HepG2 (cell line): ENCODE measurements at regions not wholly inside any gene's neighbourhood (a gene's known extent, or its start where the extent isn't known, plus 50 kb on each side); places are given as distances from the start of the nearest gene placed in this dataset.

Experiments used
- ATAC-seq: fragments of 200-7000 bp; cut with Tn5 transposase; 3 replicates; pipeline ENCODE4 v1.9.1; 2020; ENCODE audit warnings: mild to moderate bottlenecking, moderate library complexity
- BruUV-seq: library from RNA; stranded (reverse); fragments of 400-500 nt; replicated peaks from 2 replicates; lab custom pipeline; 2021; lab: Mats Ljungman, UMichigan
- CTCF ChIA-PET: fragments of 300-600 bp; formaldehyde crosslinking; extraction: SDS; loops from one replicate; lab custom pipeline; 2021; ENCODE audit warnings: low total read pairs, inconsistent platforms, low intra/inter-chr PET ratio; lab: Yijun Ruan, JAX
- POLR2A ChIA-PET: fragments of 350-600 bp; sonication (Branson Sonifier 250); formaldehyde crosslinking; loops from one replicate; lab custom pipeline; 2020; ENCODE audit warnings: antibody characterized with exemption, inconsistent platforms; lab: Yijun Ruan, JAX
- DNase-seq: peaks from one replicate; pipeline ENCODE4 v3.0.0-alpha.2; 2015; ENCODE audit warnings: low spot score
- FAIRE-seq: peaks from 3 replicates; lab custom pipeline; 2011; peaks lifted over from hg19 to GRCh38; lab: Jason Lieb, UNC
- H2AFZ ChIP-seq: one replicate; pipeline ENCODE4 v1.6.1; 2011; ENCODE audit warnings: low read length, inconsistent platforms
- H3K27ac ChIP-seq: fragments of 300-600 bp; 3 replicates; pipeline ENCODE4 v1.8.0; 2011; ENCODE audit warnings: mixed run types, mild to moderate bottlenecking, mixed read lengths, low read length, inconsistent platforms; ENCODE audit not compliant: insufficient read depth; ENCODE audit errors: extremely low read length
- H3K27me3 ChIP-seq, 2 experiments: fragments of 200-600 bp in 1 of 2; 2 replicates in 1 of 2; 3 replicates in 1 of 2; pipeline versions ENCODE4 v1.6.0 to v1.8.0; 2011; ENCODE audit warnings: low read length in 2 of 2, mild to moderate bottlenecking in 2 of 2, moderate library complexity in 2 of 2, inconsistent platforms in 1 of 2; ENCODE audit not compliant: insufficient read depth in 2 of 2, control insufficient read depth in 1 of 2
- H3K36me3 ChIP-seq, 2 experiments: fragments of 200-600 bp in 1 of 2; replicated peaks in 1 of 2; 2 replicates in 1 of 2; 3 replicates in 1 of 2; pipeline versions ENCODE4 v1.5.1 to v1.8.0; 2011; ENCODE audit warnings: low read length in 2 of 2, inconsistent platforms in 1 of 2; ENCODE audit not compliant: insufficient read depth in 2 of 2, control insufficient read depth in 1 of 2
- H3K4me1 ChIP-seq: 2 replicates; pipeline ENCODE4 v1.5.1; 2012; ENCODE audit warnings: low read length, inconsistent platforms; ENCODE audit not compliant: insufficient read depth
- H3K4me2 ChIP-seq: 2 replicates; pipeline ENCODE4 v1.6.0; 2011; ENCODE audit warnings: low read depth, low read length, inconsistent platforms
- H3K4me3 ChIP-seq, 3 experiments: fragments of 200-600 bp in 1 of 3; sonication (generic), shearing (Covaris generic) in 1 of 3; replicated peaks in 1 of 3; 2 replicates each; pipeline ENCODE4 v1.5.1; 2011 to 2016; ENCODE audit warnings: low read length in 3 of 3, inconsistent platforms in 2 of 3, low read depth in 2 of 3, mild to moderate bottlenecking in 2 of 3, control low read depth in 1 of 3, mixed read lengths in 1 of 3; ENCODE audit not compliant: insufficient read depth in 1 of 3
- H3K79me2 ChIP-seq: one replicate; pipeline ENCODE4 v1.6.1; 2011; ENCODE audit warnings: low read length, inconsistent platforms; ENCODE audit not compliant: insufficient read depth
- H3K9ac ChIP-seq: 2 replicates; pipeline ENCODE4 v1.6.0; 2011; ENCODE audit warnings: mild to moderate bottlenecking, low read depth, low read length, inconsistent platforms; ENCODE audit not compliant: insufficient read depth
- H3K9me3 ChIP-seq: 2 replicates; pipeline ENCODE4 v1.5.1; 2012; ENCODE audit warnings: mild to moderate bottlenecking, low read length
- H4K20me1 ChIP-seq: 2 replicates; pipeline ENCODE4 v1.6.0; 2011; ENCODE audit warnings: inconsistent platforms, mild to moderate bottlenecking, low read length, moderate library complexity; ENCODE audit not compliant: insufficient read depth
- CEBPB ChIP-seq: IDR thresholded peaks from 2 replicates; pipeline ENCODE4 v1.6.1; 2011; ENCODE audit warnings: low read depth, low read length, improper control_type of control experiment, borderline replicate concordance
- CTCF ChIP-seq: sonication (generic); formaldehyde crosslinking; IDR thresholded peaks from 2 replicates; pipeline ENCODE4 v1.5.0; 2020; ENCODE audit warnings: mild to moderate bottlenecking, missing genetic modification reagents, moderate library complexity
- MNT ChIP-seq: fragments of 450-650 bp; IDR thresholded peaks from 2 replicates; pipeline ENCODE4 v1.6.1; 2016
- SMC3 ChIP-seq: IDR thresholded peaks from 2 replicates; pipeline ENCODE4 v1.6.1; 2011; ENCODE audit warnings: low read length, improper control_type of control experiment
- STAG1 ChIP-seq: sonication (generic); formaldehyde crosslinking; IDR thresholded peaks from 2 replicates; pipeline ENCODE4 v1.4.0; 2020; ENCODE audit warnings: missing genetic modification reagents
- ZNF382 ChIP-seq: sonication (generic); formaldehyde crosslinking; IDR thresholded peaks from 2 replicates; pipeline ENCODE4 v1.5.0; 2020; ENCODE audit warnings: missing genetic modification reagents, mild to moderate bottlenecking, borderline replicate concordance
- WGBS: methylation state at CpG from one replicate; pipeline ENCODE4 v1.1.6; 2017; ENCODE audit warnings: low lambda C conversion rate; 5-methylcytosine and 5-hydroxymethylcytosine counted together
- in situ Hi-C: cut with HindIII; loops from 2 replicates; pipeline ENCODE4 v1.10.0; 2017; ENCODE audit warnings: low pct_unique_long_range_greater_than_20kb; ENCODE audit not compliant: extremely low pct_ligation_motif_present
- intact Hi-C: fragments of 100-400 bp; cut with micrococcal nuclease; formaldehyde crosslinking; loops from one replicate; pipeline ENCODE4 v1.10.0; 2022; ENCODE audit not compliant: unreplicated experiment

- CTCF ChIA-PET: interaction anchor here (0.5 to 1.6 kb wide), 3 partner anchors 178 to 496 kb away, joined by 3 to 12 read pairs (median 7); no protein-coding TSS in a partner anchor
- Histone ChIP-seq H3K27ac (no peak overlapping the region), H3K4me1 (no peaks in the 10 kb centered on the region), H3K4me2 (no peak overlapping the region), H3K79me2 (no peaks in the 10 kb centered on the region), H3K9ac (no peak overlapping the region), H3K9me3 (no peaks in the 10 kb centered on the region), H3K36me3 (no peaks in the 10 kb centered on the region), H2AFZ (no peak overlapping the region), H3K27me3 (peaks cover 2 to 38% of the 10 kb centered on the region in 2 experiments; a peak in 4 of 5 replicates), H4K20me1 (no peaks in the 10 kb centered on the region), H3K4me3 (no peak overlapping the region)
- FAIRE-seq: peak; percentile 21
- DNase-seq: peak; percentile 40
- POLR2A ChIA-PET: no interaction called here
- intact Hi-C loops: loop anchor here (1.0 kb wide), 2 partner anchors 16 to 496 kb away; no protein-coding TSS in a partner anchor
- 0% methylated on average over 1 of the region's 2 CpGs for WGBS
- TF ChIP-seq SMC3: peak; percentile 46; the same call in 1 of the 2 replicates
- TF ChIP-seq STAG1: peak; percentile 58
- no peak for TF ChIP-seq CEBPB
- TF ChIP-seq CTCF (CRISPR knock-in tag): peak; percentile 48
- BruUV-seq: no TSS peak
- in situ Hi-C loops: loop anchor here (10.0 kb wide), 2 partner anchors 461 to 491 kb away; no protein-coding TSS in a partner anchor
- peak; percentile 40; the same call in 1 of the 3 replicates for ATAC-seq
Observed at GRCh38 chr12:114476159-114476558, 70.2 kb upstream of the TBX5 start.

GRCh38 chr12:114473717-114474116 lies 67.8 kb upstream of the TBX5 start:
- Histone ChIP-seq H3K36me3 (no peaks in the 10 kb centered on the region), H3K9me3 (no peaks in the 10 kb centered on the region), H3K27me3 (peaks cover 0 to 18% of the 10 kb centered on the region in 2 experiments; a peak in 2 of 5 replicates), H3K4me1 (no peaks in the 10 kb centered on the region), H4K20me1 (no peaks in the 10 kb centered on the region), H3K9ac (no peak overlapping the region), H3K27ac (no peak overlapping the region), H2AFZ (no peak overlapping the region), H3K4me2 (no peak overlapping the region), H3K4me3 (no peak overlapping the region), H3K79me2 (no peaks in the 10 kb centered on the region)
- DNase-seq (no peak), ATAC-seq (no peak), FAIRE-seq (no peak)
- WGBS: 28% methylated on average over 3 of the region's 3 CpGs
- TF ChIP-seq ZNF382 (CRISPR knock-in tag) (no peak), MNT (peak; percentile 93)
- POLR2A ChIA-PET: no interaction called here
- CTCF ChIA-PET: no interaction called here
- no TSS peak for BruUV-seq
- intact Hi-C loops: no loop called here
- in situ Hi-C loops: loop anchor here (10.0 kb wide), 2 partner anchors 459 to 489 kb away; no protein-coding TSS in a partner anchor
